Stimulated activated CD4-positive, alpha-beta T cell treated with anti-CD3 and anti-CD28 coated beads, TNF-alpha, amount 100 ng/mL, for 48 hours (primary cell): ENCODE measurements at regions not wholly inside any gene's neighbourhood (a gene's known extent, or its start where the extent isn't known, plus 50 kb on each side); places are given as distances from the start of the nearest gene placed in this dataset.

Experiments
- DNase-seq, 3 donors: peaks; one replicate each; pipeline ENCODE4 v3.0.0-alpha.2; 2020; ENCODE audit warnings: low read depth in 3 of 3

GRCh38 chr5:18032744-18033143, 398.5 kb downstream of the TAF11L14 start:
- no peak for DNase-seq

GRCh38 chr5:18036531-18036930, 402.3 kb downstream of the TAF11L14 start:
- no peak for DNase-seq

GRCh38 chr5:18037718-18038117, 403.5 kb downstream of the TAF11L14 start:
- DNase-seq = no peak

- no peak for DNase-seq
Measured at GRCh38 chr5:18043344-18043743, 409.1 kb downstream of the TAF11L14 start.

- DNase-seq = no peak
Measured at GRCh38 chr5:18048449-18048848, 414.2 kb downstream of the TAF11L14 start.

- DNase-seq = no peak
Measured at GRCh38 chr5:18050345-18050744, 416.1 kb downstream of the TAF11L14 start.

- DNase-seq = no peak
Measured at GRCh38 chr5:18050776-18051175, 416.5 kb downstream of the TAF11L14 start.

GRCh38 chr5:18051953-18052352, 417.7 kb downstream of the TAF11L14 start:
- DNase-seq = no peak

- DNase-seq = no peak
Measured at GRCh38 chr5:18052569-18052968, 418.3 kb downstream of the TAF11L14 start.

- no peak for DNase-seq
Measured at GRCh38 chr5:18057725-18058124, 423.5 kb downstream of the TAF11L14 start.

GRCh38 chr5:18067615-18068014, 433.4 kb downstream of the TAF11L14 start:
- DNase-seq = no peak

- DNase-seq = no peak
Measured at GRCh38 chr5:18068826-18069225, 434.6 kb downstream of the TAF11L14 start.

GRCh38 chr5:18069790-18070189, 435.5 kb downstream of the TAF11L14 start:
- no peak for DNase-seq

GRCh38 chr5:18072600-18072999, 438.3 kb downstream of the TAF11L14 start:
- DNase-seq = no peak

GRCh38 chr5:18074961-18075360, 440.7 kb downstream of the TAF11L14 start:
- no peak for DNase-seq

GRCh38 chr5:18078157-18078556, 443.9 kb downstream of the TAF11L14 start:
- no peak for DNase-seq

- no peak for DNase-seq
Measured at GRCh38 chr5:18079831-18080230, 445.6 kb downstream of the TAF11L14 start.

GRCh38 chr5:18088020-18088579, 453.8 kb downstream of the TAF11L14 start:
- DNase-seq = no peak

GRCh38 chr5:18090177-18090576, 455.9 kb downstream of the TAF11L14 start:
- no peak for DNase-seq

- DNase-seq = no peak
Measured at GRCh38 chr5:18091142-18091541, 456.9 kb downstream of the TAF11L14 start.

GRCh38 chr5:18091758-18092157, 457.5 kb downstream of the TAF11L14 start:
- DNase-seq = no peak

- DNase-seq = no peak
Measured at GRCh38 chr5:18095061-18095460, 460.8 kb downstream of the TAF11L14 start.

GRCh38 chr5:18097817-18098216, 463.6 kb downstream of the TAF11L14 start:
- no peak for DNase-seq

- no peak for DNase-seq
Measured at GRCh38 chr5:18098691-18099090, 464.4 kb downstream of the TAF11L14 start.
